Astrocyte of the cerebellum (primary cell): ENCODE measurements at regions not wholly inside any gene's neighbourhood (a gene's known extent, or its start where the extent isn't known, plus 50 kb on each side); places are given as distances from the start of the nearest gene placed in this dataset.

Experiments
- DNase-seq: peaks from one replicate; pipeline ENCODE4 v3.0.0-alpha.2; 2011; ENCODE audit warnings: low read depth
- H3K4me3 ChIP-seq: 2 replicates; pipeline ENCODE4 v1.5.1; 2011; ENCODE audit warnings: mild to moderate bottlenecking, low read depth, low read length, moderate library complexity
- in situ Hi-C: cut with HindIII; loops from 2 replicates; pipeline ENCODE4 v1.10.0; 2017; ENCODE audit warnings: low sequenced_read_pairs
- TF ChIP-seq, protein P1 (sequence below): IDR thresholded peaks from 2 replicates; pipeline ENCODE4 v1.5.1; 2012; ENCODE audit warnings: low read length, low read depth, moderate library complexity, mild to moderate bottlenecking; ENCODE audit errors: missing control alignments

- in situ Hi-C loops, result no loop called here
- DNase-seq, result no peak
- TF ChIP-seq, protein P1, sequence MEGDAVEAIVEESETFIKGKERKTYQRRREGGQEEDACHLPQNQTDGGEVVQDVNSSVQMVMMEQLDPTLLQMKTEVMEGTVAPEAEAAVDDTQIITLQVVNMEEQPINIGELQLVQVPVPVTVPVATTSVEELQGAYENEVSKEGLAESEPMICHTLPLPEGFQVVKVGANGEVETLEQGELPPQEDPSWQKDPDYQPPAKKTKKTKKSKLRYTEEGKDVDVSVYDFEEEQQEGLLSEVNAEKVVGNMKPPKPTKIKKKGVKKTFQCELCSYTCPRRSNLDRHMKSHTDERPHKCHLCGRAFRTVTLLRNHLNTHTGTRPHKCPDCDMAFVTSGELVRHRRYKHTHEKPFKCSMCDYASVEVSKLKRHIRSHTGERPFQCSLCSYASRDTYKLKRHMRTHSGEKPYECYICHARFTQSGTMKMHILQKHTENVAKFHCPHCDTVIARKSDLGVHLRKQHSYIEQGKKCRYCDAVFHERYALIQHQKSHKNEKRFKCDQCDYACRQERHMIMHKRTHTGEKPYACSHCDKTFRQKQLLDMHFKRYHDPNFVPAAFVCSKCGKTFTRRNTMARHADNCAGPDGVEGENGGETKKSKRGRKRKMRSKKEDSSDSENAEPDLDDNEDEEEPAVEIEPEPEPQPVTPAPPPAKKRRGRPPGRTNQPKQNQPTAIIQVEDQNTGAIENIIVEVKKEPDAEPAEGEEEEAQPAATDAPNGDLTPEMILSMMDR, result no peak
- H3K4me3 ChIP-seq, result no peak overlapping the region
These were observed 233.0 kb upstream of the ZNF32 start for GRCh38 chr10:43881657-43882056.

- H3K4me3 ChIP-seq, result no peak overlapping the region
- in situ Hi-C loops, result no loop called here
- no peak for DNase-seq
- TF ChIP-seq, protein P1, result no peak
These were observed 231.5 kb upstream of the ZNF32 start for GRCh38 chr10:43880160-43880559.

- no peak for DNase-seq
- no peak overlapping the region for H3K4me3 ChIP-seq
- TF ChIP-seq, protein P1, result no peak
- in situ Hi-C loops, result no loop called here
These were observed 231.1 kb upstream of the ZNF32 start for GRCh38 chr10:43879742-43880141.

DNA sequence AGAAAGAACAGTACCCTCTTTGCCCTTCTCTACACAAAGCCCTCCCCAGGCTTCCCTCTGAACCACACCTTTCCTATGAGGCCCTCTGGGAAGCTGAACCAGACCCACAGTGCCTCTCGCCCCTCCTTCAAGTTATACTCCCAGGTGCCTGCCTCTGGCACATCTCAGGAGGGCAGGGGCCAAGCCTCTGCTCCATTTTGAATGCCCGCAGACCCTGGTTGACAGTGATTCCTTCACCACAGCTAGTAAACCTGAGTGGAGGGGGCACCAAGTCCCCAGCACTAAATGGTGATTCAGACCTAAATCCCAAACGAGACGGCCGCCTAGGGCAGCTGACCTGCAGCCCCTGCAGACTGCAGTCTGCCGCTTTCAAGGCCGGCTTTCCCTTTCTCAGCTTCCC is 230.5 kb upstream of the ZNF32 start:
- TF ChIP-seq, protein P1, result no peak
- in situ Hi-C loops, result no loop called here
- H3K4me3 ChIP-seq, result no peak overlapping the region
- DNase-seq, result no peak

GRCh38 chr10:43878386-43878785 is 229.7 kb upstream of the ZNF32 start:
- in situ Hi-C loops, result no loop called here
- TF ChIP-seq, protein P1, result no peak
- no peak overlapping the region for H3K4me3 ChIP-seq
- no peak for DNase-seq

DNA sequence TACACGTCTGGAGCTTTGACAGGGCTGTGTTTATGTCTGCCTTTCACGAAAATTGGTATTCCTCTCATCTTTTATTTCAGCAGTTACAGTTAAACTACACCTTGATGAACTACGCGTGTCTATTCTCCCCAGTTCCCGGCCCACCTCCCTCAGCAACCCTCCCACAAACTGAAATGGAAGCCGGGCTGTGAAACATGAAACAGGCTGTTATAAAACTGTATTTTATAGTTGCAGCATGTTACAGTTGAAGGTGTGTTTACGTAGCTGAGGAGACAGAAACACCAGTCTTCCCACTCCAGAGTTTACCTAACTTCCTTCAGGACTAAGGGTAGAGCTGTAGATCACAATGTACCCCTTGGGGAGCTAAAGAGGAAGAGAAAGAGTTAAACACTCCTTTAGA is 228.3 kb upstream of the ZNF32 start:
- no peak overlapping the region for H3K4me3 ChIP-seq
- no peak for DNase-seq
- in situ Hi-C loops, result no loop called here
- TF ChIP-seq, protein P1, result no peak

DNA sequence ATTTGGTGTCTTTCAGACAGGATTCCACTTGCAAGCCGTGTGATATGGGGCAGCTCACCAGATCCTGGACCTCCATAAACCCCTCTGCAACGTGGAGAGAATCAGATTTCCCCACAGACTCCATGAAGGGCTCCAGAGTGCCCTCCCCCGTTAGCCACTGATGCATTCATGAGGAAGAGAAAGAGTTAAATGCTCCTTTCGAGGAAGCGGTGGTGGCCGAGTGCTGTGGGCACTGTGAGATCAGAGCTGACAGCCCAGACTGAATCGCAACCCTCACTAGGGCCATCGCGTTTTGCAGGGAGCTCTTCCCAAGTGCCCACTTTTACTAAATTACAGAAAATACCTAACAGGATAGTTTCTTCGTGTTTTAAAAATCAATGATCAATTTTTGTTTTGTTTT is 226.3 kb upstream of the ZNF32 start:
- H3K4me3 ChIP-seq, result no peak overlapping the region
- in situ Hi-C loops, result no loop called here
- TF ChIP-seq, protein P1, result no peak
- DNase-seq, result no peak
